ENCODE measurements at regions not wholly inside any gene's neighbourhood (a gene's known extent, or its start where the extent isn't known, plus 50 kb on each side); places are given as distances from the start of the nearest gene placed in this dataset.
A peak's percentile ranks its signal among the peaks of the same experiment; 100 is the strongest.
"Not testable (repeated sequence)": the region's sequence is repeated elsewhere in the genome, so short reads cannot be mapped to it uniquely, and the experiment has no call there.

DNA sequence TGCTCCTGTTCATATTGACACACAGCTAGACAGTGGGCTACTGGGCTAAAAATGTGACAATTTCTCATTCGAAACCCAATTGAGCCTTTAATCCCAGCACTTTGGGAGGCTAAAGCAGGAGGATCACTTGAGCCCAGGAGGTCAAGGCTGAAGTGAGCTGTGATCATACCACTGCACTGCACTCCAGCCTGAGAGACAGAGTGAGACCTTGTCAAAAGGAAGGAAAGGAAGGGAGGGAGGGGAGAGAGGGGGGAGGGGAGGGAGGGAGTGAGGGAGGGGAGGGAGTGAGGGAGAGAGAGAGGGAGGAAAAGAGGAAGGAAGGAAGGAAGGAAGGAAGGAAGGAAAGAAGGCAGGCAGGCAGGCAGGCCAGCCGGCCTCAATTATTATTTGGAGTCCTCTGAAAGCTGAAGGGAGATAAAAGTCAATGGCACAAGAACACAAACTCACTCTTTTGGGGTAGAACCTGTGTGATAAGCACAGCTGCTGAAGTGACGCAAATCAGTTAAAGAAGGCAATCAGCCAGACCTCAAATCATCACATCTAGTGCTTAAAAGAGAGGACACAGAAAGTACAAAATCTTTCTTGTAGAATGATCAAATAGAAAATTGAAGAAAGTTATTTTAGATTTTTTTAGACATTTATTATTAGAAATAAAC, 98.1 kb downstream of the CCDC71L start:
- DNase-seq, result no peak

DNA sequence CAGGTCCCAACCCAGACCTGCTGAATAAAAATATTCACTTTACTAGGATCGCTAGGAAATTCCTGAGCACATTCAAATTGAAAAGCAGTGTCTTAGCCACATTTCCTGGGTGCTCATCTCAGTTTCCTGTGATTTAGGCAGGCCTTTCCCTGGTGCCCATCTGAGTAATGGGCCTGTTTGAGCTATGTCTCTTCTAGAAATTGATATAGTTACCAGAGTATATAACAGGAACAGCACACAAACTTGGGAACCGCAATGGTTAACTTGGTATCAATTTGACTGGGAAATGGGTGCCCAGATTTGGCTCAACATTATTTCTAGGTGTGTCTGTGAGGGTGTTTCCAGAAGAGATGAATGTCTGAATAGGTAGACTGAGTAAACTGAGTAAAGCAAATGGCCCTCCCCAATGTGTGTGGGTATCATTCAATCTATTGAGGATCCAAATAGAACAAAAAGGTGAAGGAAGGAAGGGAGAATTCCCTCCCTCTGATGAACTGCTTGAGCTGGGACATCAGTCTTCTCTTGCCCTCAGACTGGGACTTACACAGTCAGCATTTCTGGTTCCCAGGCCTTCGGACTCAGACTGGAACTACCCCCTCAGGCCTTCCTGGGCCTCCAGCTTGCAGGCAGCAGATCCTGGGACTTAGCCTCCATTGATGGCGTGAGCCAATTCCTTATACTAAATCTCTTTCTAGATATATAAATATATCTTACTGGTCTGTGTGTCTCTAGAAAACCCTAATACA, 99.1 kb downstream of the CCDC71L start:
- no peak for DNase-seq

DNA sequence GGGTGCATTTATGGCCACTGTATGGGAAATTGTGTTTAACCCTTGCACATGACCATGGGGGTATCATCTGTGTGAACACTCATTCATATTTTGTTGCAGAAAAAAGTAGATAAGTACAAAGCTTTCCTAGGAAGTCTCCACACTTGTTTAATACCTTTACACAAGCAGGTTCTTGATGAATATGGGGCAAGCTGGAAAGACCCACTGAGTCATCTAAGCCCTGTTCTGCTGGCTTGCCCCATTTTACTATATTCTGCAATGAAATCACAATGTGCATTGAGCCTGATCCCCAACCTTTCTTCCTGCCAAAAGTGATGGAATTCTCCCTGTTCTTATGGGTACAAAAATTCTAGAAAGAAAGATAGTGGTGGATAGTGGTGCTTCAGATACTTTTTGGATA, 99.8 kb downstream of the CCDC71L start:
- no peak for DNase-seq

DNA sequence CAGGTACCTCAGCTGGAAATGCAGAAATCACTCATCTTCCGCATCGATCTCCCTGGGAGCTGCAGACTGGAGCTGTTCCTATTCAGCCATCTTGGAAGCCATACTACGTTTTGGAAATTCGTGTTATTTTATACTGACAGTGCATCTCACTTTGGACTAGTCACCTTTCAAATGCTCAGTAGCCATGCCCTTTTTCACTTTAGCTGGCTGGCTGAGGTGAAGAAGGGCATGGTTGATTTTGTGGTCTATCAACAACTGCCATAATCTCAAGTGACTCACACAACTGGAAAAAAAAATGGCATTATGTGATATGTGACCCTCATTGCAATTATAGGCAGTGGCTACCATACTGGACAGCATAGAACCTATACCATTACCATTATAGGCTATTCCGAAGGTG, 100.5 kb downstream of the CCDC71L start:
- no peak for DNase-seq

DNA sequence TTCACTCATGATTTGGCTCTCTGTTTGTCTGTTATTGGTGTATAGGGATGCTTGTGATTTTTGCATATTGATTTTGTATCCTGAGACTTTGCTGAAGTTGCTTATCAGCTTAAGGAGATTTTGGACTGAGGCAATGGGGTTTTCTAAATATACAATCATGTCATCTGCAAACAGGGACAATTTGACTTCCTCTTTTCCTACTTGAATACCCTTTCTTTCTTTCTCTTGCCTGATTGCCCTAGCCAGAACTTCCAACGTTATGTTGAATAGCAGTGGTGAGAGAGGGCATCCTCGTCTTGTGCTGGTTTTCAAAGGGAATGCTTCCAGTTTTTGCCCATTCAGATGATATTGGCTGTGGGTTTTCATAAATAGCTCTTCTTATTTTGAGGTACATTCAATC, 104.7 kb downstream of the CCDC71L start:
- DNase-seq, result not testable (repeated sequence)

DNA sequence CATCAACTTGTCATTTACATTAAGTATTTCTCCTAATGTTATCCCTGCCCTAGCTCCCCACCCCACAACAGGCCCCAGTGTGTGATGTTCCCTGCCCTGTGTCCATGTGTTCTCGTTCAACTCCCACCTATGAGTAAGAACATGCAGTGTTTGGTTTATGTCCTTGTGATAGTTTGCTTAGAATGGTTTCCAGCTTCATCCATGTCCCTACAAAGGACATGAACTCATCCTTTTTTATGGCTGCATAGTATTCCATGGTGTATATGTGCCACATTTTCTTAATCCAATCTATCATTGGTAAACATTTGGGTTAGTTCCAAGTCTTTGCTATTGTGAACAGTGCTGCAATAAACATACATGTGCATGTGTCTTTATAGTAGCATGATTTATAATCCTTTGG, 106.3 kb downstream of the CCDC71L start:
- not testable (repeated sequence) for DNase-seq

DNA sequence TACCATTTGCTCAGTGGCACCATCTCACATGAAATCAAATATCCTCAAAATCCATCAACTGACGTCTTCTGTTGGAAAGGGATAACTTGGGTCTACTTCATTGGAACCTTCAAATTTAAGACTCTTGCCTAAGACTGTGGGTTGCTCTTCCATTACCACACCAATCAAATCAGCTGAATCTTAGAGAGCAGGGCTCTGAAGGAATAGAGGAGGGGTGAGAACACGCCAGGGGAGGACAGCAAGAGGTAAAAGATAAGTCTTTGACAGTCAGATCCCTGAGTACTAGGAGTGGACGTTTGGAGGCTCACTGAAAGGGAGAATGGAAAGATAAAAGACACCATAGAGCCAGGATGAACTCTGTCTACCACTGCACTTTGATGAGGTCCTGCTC, 107.5 kb downstream of the CCDC71L start:
- no peak for DNase-seq

DNA sequence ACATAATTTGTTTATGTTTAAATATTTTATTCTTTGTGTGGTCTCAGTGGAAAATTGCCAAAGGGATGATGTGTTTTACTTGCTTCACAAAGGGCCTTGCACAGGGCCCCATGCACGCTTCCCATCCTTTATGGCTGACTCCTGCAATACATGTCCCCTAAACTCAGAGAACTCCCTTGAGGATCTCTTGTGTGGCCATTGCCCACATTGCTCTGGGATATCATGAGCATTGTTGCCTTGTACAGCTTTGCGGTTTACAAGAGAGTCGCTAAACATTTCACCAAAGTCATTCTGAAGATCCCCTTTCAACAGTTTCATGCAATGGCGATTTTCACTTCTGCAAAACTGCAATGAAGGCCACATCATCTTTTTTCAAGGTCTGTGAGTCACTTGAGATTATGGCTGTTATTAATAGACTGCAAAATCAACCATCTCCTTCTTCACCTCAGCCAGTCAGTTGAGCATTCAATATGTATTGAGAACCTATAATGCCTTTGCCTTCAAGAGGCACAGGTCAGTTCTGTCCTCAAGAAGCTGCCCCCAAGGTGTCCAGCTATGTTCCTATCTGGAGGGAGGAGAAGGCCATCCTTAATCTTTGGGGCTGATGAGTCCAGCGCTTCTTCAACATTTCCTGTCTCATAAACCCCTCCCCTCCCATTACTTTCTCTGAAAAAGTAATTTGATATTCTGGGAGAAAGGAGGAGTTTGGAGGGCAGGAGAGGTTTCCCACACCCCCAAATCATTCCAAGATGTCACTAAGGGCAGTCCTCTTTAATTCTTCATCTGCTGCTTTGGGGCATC, 108.1 kb downstream of the CCDC71L start:
- DNase-seq, result peak; percentile 46

DNA sequence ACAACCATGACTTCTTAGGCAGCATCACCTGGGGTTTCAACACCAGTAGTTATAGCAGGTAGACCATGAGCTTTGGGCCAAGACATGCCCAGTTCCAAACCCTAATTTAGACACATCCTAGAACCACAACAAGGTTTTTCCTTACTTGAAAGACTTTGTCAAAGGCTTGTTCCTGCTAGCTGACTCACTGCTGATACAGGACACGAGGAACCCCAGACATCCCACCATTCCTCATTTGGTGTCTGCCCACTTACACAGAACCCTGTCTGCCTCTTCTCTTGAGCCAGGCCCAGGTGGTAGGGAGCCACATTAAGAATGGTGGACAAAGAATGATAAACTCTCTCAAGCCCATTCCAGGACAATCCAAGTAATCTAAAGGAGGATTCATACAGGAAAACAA, 109.0 kb downstream of the CCDC71L start:
- DNase-seq, result no peak

DNA sequence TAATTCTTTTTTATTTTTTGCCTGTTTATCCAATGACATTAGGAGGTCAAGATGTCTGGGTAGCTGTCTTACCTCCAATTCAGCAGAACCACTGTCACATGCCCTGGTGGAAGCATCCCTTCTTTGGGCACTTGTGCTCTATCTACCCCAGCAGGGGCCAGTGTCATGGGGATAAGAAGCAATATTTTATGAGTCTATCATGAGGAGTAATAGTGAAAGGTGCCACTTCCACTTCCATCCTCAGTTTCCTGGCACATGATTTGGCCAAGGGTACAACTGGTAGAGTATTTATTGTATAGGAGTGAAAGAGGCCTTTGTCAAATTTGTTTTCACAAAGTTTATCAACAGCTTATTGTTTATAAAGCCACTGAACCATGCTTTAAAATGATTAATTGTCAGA, 112.5 kb downstream of the CCDC71L start:
- no peak for DNase-seq

DNA sequence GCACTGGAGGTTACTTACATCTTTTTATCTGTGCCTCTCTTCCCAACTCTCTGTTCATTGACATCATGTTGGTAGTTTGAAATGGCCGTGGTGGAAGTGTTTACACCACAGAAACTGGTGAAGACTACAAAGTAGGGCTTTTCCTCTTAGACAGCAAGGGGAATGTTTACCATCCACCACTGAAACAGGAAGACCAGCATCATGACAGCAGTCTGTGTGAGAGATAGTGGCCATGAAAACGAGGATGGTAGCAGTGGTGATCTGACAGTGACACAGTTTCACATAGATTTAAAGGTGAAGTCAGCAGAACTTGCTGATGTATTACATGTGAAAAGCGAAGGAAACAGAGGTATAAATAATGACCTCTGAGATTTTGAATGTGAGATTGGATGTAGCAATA, 115.7 kb downstream of the CCDC71L start:
- no peak for DNase-seq

DNA sequence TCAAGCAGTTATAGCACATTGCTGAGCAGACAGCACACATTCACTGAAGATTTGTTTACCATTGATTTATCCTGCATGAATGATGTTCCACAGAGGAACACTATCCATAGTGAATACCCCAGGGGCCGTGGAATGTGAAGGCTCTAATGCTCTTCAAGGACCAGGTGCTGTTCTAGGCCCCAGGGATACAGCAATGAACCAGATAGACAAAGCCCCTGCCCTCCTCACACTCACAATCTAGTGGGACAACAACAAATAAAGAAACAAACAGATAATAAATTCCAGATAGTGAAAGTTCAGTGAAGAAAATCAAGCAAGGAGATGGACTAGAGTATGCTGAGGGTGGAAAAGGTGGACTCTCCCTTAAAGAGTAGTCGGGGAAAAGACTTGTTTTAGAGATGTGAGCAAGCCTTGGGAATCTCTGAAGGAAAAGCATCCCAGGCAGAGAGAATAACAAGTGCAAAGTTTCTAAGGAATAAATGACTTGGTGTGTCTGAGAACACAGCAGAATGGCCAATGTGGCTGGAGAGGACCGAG, 117.7 kb downstream of the CCDC71L start:
- no peak for DNase-seq

DNA sequence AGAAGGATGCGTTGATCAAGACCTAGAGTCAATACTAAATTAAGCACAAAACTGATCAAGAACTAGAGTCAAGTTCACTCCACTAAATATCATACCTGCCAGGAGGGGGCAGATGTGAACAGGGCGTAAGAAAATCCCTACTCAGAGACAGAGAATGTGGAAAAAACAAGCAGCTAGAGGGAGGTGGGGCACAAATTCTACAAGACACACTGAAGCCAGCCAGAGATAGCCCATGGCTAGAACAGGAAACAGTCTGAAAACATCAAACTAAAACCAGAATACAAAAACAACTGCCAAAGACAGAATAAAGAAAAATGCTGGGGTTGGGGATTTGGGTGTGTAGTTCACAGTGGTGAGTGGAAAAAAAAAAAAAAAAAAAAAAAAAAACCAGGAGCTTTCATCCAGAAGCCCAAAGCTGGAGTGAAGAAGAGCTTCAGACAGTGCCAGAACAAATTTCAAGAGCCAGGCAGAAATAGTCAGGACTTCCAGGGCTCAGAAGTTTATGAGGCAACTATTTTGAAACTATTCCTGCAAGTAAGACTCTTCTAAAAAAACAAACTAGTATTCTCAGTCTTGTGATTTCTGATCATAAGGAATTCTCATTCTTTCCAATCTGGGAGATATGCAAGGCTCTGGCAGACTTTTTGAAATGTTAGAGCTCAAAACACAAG, 118.3 kb downstream of the CCDC71L start:
- DNase-seq, result peak; percentile 21

DNA sequence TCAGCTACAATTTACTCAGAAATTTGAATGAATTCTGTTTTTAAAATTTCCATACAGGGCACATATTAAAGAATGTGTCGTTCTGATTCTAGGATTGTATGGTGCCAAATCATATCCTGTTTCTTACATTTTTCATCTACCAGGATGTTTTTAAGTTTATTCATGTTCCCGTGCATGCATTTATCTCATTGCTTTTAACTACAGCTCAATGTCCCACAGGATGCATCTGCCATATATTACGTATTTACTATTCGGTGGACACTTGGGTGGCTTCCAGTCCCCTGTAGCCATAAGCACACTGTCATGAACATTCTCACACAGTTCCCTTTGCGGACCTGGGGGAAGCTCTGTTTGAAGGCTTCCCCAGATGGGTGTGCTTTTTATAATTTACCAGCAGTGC, 122.3 kb downstream of the CCDC71L start:
- DNase-seq, result no peak

DNA sequence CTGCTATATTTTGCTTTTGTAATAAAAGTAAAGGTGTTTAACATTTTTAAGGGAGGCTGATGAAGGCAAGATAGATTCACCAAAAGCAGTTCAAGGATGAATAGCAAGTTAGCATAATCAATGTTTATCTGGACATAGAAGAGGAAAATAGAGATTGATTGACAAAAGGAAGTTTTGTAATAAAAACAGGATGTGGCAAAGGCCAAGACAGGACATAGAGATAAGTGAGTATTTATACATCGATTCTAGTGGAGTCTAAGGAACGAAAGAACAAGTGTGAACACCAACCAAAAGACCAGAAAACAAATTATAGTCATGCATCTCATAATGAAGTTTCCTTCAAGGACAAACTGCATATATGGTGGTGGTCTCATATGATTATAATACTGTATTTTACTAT, 123.8 kb downstream of the CCDC71L start:
- DNase-seq, result no peak

DNA sequence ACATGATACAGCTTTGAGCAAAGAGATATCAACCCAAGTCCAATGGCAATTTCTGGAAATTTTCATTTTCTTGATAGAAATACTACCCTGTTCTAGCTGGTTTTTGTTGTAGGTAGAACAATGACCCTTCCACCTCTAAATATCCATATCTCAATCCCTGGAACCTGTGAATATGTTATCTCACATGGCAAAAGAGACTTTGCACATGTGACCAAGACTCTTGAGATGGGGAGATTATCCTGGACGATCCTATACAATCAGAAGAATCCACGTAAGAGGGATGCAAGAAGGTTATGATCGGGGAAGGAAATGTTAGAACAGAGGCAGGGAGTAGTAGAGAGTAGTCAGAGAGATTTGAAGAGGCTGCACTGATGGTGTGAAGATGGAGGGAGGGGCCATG, 124.9 kb downstream of the CCDC71L start:
- no peak for DNase-seq

DNA sequence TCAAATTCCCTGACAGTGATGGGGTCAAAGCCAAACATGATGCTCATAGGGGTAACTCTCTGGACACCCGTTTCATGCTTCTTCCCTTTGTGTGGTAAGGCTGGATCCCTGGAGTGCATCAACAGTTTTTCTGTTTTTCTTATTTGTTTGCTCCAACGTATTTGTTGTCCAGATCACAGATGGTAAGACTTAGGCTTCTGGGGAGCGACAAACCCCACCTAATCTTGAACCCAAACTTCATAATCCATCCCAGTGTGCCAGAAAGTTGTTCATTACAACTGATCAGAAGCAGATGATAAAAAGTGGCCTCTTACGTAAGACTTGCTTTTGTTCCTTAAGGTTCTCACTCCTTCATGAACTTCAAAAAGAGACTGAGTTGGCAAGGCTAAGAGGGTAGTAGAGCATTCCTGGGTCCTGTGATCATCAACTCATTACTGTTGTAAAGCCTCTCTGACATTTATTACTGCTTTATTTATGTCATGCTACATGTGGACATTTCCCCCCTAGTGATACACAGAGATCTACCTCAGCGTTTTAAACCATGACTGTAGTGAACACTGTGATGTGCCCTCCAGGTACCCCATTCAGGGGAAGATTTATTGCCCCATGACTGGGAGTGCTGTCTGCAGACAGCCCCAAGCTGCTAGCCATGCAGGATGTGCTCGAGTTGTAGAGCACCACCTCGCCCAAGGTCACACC, 125.6 kb downstream of the CCDC71L start:
- DNase-seq, result no peak

DNA sequence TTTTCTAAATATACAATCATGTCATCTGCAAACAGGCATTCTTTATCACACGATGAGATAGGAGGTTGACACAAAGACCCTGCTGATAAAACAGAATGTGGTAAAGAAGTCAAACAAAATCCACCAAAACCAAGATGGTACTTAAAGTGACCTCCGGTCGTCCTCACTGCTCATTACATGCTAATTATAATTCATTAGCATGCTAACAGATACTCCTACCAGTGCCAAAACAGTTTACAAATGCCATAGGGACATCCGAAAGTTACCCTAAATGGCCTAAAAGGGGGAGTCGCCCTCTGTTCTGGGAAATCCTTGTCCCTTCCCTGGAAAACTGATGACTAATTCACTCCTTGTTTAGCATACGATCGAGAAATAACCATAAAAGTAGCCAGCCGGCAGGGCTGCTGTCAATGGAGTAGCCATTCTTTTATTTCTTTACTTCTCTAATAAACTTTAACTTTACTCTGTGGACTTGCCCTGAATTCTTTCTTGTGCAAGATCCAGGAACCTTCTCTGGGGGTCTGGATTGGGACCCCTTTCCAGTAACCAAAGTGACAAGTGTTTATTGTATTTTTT, 126.6 kb downstream of the CCDC71L start:
- no peak for DNase-seq

DNA sequence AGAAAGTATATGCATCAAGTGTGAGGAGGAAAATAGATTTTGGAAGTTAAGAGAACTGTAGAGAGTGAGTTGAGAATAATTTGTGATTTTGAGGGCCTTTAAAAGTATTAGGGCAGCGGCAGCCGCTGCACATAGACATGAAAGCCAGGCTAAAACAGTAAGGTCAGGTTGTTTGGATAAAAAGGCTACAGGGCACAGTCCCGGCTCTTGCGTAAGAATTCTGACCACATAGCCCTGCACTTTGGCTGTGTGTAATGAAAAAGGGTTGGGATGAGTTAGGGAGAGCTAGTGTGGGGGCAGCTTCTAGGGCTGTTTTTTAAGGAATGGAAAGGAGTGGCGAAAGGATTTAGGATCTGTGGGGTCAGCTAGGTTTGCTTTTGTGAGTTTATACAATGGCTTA, 130.8 kb downstream of the CCDC71L start:
- DNase-seq, result not testable (repeated sequence)

DNA sequence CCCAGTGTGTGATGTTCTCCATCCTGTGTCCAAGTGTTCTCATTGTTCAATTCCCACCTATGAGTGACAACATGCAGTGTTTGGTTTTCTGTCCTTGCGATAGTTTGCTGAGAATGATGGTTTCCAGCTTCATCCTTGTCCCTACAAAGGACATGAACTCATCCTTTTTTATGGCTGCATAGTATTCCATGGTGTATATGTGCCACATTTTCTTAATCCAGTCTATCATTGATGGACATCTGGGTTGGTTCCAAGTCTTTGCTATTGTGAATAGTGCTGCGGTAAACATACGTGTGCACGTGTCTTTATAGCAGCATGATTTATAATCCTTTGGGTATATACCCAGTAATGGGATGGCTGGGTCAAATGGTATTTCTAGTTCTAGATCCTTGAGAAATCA, 134.3 kb downstream of the CCDC71L start:
- not testable (repeated sequence) for DNase-seq

DNA sequence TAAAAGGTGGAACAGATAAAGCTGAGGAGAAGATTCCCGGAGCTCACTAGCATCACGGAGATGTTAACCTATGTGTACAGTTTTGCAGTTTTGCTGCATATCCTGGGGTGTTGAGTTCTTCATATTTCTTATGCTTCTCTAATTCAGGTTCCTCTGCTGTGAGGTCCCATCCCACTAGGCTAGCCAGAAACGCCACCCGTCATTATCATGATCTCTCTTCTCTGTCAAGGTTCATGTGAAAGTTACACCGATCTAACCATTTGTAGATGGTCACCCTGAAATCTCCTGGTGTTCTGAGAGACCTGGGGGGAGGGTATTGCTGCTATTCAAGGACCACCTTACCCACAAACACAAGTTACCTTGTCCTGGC, 136.3 kb downstream of the CCDC71L start:
- no peak for DNase-seq

DNA sequence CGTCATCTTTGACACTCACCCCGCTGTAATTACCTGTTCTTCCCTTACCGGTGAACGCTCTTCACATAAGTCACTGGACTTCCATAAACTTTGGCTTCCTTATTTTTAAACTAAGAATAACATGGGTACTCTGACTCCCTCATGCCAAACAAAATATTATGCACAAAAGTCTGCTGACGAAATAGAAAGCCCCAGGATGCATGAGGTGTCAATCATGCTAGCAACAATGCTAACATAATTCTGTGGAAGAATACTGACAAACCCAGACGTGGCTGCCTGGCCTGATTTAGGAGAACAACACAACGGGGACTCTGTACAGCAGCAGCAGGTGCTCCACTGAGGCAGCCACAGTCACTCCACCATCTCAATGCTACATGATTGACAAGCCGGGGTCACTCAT, 137.5 kb downstream of the CCDC71L start:
- no peak for DNase-seq
